Type B pancreatic cell (in vitro differentiated cells): ENCODE measurements at regions not wholly inside any gene's neighbourhood (a gene's known extent, or its start where the extent isn't known, plus 50 kb on each side); places are given as distances from the start of the nearest gene placed in this dataset.
"Not testable (repeated sequence)": the region's sequence is repeated elsewhere in the genome, so short reads cannot be mapped to it uniquely, and the experiment has no call there.

Experiments
- DNase-seq: peaks from one replicate; pipeline ENCODE4 v3.0.0; 2021; ENCODE audit warnings: mixed read lengths; ENCODE audit not compliant: unreplicated experiment; ENCODE audit errors: extremely low spot score
- H3K27ac Mint-ChIP-seq: 2 replicates; pipeline ENCODE4 v1.8.0; 2021; ENCODE audit warnings: mild to moderate bottlenecking, mixed read lengths
- H3K27me3 Mint-ChIP-seq: 2 replicates; pipeline ENCODE4 v1.8.0; 2021; ENCODE audit warnings: mixed read lengths
- H3K36me3 Mint-ChIP-seq: 2 replicates; pipeline ENCODE4 v1.8.0; 2021; ENCODE audit warnings: mixed read lengths
- H3K4me1 Mint-ChIP-seq: one replicate; pipeline ENCODE4 v1.8.0; 2021; ENCODE audit warnings: mixed read lengths; ENCODE audit not compliant: unreplicated experiment
- H3K4me3 Mint-ChIP-seq: 2 replicates; pipeline ENCODE4 v1.8.0; 2021; ENCODE audit warnings: mild to moderate bottlenecking, mixed read lengths
- H3K9me3 Mint-ChIP-seq: 2 replicates; pipeline ENCODE4 v1.8.0; 2021; ENCODE audit warnings: mixed read lengths
- TF ChIP-seq, protein P1 (sequence below): fragments of 200-600 bp; sonication (generic); conservative IDR thresholded peaks from 2 replicates; pipeline ENCODE4 v1.5.0; 2021; ENCODE audit warnings: antibody characterized with exemption, mild to moderate bottlenecking

DNA sequence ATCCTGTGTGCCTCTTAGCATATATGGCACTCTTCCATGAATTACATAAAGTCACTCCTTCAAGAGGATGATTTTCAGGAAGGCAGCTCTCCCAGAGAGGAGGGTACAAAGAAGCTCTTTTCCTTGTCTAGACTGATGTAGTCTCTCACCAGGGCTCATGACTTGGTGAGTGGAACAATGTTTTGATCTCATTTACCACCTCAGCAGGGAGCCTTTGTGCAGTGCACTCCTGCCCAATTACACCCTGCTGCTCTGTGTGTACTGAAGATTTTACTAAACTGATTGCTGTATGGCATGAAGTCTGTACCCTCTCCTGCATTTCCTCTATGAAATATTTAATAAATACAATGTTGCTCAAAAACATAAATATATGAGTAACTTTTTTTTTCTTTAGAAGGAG lies 598.3 kb upstream of the HS3ST5 start:
- DNase-seq: no peak
- H3K4me3 Mint-ChIP-seq: no peak overlapping the region

DNA sequence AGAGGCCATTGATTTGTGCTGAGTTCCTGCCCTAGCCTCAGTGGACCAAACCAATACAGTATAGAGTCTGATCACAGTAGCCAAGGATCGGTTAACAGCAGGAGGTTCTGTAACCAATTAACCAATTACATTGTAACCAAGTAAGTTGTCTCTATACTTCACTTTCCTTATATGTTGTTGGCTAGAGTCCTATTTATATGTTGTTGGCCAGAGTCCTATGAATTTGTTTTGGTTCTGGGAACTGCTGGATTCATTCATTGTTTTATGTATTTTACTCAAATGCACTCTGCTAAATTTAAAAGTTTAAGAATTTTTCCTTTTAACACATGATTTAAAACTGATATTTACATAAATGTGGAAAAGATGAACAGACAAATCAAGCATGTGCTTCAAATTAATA lies 597.4 kb upstream of the HS3ST5 start:
- H3K36me3 Mint-ChIP-seq: no peaks in the 10 kb centered on the region
- H3K27ac Mint-ChIP-seq: no peak overlapping the region
- no peak overlapping the region for H3K4me3 Mint-ChIP-seq
- peaks cover 10% of the 10 kb centered on the region for H3K4me1 Mint-ChIP-seq
- H3K27me3 Mint-ChIP-seq: peaks cover 16% of the 10 kb centered on the region
- no peak for DNase-seq
- TF ChIP-seq, protein P1, sequence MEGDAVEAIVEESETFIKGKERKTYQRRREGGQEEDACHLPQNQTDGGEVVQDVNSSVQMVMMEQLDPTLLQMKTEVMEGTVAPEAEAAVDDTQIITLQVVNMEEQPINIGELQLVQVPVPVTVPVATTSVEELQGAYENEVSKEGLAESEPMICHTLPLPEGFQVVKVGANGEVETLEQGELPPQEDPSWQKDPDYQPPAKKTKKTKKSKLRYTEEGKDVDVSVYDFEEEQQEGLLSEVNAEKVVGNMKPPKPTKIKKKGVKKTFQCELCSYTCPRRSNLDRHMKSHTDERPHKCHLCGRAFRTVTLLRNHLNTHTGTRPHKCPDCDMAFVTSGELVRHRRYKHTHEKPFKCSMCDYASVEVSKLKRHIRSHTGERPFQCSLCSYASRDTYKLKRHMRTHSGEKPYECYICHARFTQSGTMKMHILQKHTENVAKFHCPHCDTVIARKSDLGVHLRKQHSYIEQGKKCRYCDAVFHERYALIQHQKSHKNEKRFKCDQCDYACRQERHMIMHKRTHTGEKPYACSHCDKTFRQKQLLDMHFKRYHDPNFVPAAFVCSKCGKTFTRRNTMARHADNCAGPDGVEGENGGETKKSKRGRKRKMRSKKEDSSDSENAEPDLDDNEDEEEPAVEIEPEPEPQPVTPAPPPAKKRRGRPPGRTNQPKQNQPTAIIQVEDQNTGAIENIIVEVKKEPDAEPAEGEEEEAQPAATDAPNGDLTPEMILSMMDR: no peak
- peaks cover 6% of the 10 kb centered on the region for H3K9me3 Mint-ChIP-seq

More for the DNA sequence above, 598.3 kb upstream of the HS3ST5 start:
- Mint-ChIP-seq H3K4me1 (peaks cover 7% of the 10 kb centered on the region), H3K27ac (no peak overlapping the region), H3K27me3 (peaks cover 16% of the 10 kb centered on the region), H3K9me3 (peaks cover 3% of the 10 kb centered on the region), H3K36me3 (no peaks in the 10 kb centered on the region)
- TF ChIP-seq, protein P1: no peak

DNA sequence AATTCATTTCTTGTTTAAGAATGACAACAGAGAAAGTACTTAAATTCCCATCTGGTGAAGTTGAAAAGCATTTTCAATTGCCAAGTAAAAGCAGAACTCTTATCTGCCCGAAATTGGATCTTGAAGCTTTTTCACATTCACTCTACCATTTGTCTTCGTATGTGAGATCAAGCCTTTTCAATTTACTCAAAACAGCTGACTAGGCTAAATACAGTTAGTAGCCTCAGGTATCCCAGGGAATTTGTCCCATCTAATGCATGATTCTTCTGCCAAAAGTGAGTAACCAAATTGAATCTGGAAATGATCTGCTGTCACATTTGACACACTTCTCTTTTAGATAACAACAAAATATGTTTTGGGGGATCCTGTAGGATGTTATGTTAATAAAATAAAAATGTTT lies 596.8 kb upstream of the HS3ST5 start:
- no peak for DNase-seq
- H3K27ac Mint-ChIP-seq: no peak overlapping the region
- H3K4me3 Mint-ChIP-seq: no peak overlapping the region
- peaks cover 16% of the 10 kb centered on the region for H3K27me3 Mint-ChIP-seq
- H3K9me3 Mint-ChIP-seq: peaks cover 6% of the 10 kb centered on the region
- H3K36me3 Mint-ChIP-seq: no peaks in the 10 kb centered on the region
- H3K4me1 Mint-ChIP-seq: peaks cover 10% of the 10 kb centered on the region
- TF ChIP-seq, protein P1: no peak

DNA sequence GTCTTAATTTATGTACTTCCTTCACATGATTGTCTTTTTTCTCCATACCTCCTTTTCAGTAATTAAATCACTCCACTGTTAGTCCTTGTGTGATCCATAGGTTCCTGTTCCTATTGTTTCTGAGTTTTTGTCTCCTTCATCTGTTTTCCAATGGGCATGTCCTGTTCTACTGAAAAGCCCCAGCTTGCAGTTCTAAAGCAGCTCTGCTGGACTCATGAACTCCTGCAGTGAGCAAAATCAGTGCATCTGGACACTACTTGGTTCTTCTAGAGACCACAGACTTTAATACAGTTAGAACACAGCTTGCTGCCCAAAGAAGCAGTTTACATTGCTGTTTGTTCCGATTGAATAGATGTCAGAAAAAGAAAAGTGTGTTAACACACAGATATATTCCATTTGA lies 593.3 kb upstream of the HS3ST5 start:
- H3K27me3 Mint-ChIP-seq: peaks cover 7% of the 10 kb centered on the region
- no peak overlapping the region for H3K4me3 Mint-ChIP-seq
- no peak for DNase-seq
- H3K4me1 Mint-ChIP-seq: peaks cover 10% of the 10 kb centered on the region
- H3K36me3 Mint-ChIP-seq: no peaks in the 10 kb centered on the region
- H3K27ac Mint-ChIP-seq: no peak overlapping the region
- TF ChIP-seq, protein P1: no peak
- peaks cover 6% of the 10 kb centered on the region for H3K9me3 Mint-ChIP-seq

DNA sequence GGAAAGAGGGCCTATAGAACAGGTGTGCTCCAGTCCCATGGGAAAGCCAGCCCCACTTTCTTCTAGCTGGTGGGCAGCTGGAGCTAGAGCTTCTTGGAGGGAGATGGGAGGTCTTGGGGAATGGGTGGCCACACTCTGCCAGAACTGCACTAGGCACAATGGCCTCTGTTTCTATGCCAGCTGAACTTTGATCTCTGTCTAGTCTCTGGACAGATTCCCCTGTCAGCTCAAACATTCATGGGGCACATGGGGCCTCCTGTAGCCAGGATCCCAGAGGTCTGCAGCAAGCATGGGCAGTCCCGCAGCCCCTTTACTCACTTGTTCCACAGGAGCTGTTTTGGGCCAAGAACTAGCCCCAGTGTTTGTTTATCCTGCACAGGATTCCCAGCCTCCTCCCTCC lies 591.3 kb upstream of the HS3ST5 start:
- no peak overlapping the region for H3K27ac Mint-ChIP-seq
- no peak overlapping the region for H3K4me3 Mint-ChIP-seq
- H3K27me3 Mint-ChIP-seq: peaks cover 3% of the 10 kb centered on the region
- peaks cover 6% of the 10 kb centered on the region for H3K9me3 Mint-ChIP-seq
- H3K4me1 Mint-ChIP-seq: peaks cover 6% of the 10 kb centered on the region
- no peak for DNase-seq
- TF ChIP-seq, protein P1: no peak
- no peaks in the 10 kb centered on the region for H3K36me3 Mint-ChIP-seq

DNA sequence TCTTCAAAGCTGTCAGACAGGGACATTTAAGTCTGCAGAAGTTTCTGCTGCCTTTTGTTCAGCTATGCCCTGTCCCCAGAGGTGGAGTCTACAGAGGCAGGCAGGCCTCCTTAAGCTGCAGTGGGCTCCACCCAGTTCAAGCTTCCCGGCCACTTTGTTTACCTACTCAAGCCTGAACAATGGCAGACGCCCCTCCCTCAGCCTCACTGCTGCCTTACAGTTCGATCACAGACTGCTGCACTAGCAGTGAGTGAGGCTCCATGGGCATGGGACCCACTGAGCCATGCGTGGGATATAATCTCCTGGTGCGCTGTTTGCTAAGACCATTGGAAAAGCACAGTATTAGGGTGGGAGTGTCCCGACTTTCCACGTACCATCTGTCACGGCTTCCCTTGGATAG lies 585.9 kb upstream of the HS3ST5 start:
- not testable (repeated sequence) for H3K9me3 Mint-ChIP-seq, H3K4me1 Mint-ChIP-seq, H3K27ac Mint-ChIP-seq, H3K36me3 Mint-ChIP-seq, H3K4me3 Mint-ChIP-seq, H3K27me3 Mint-ChIP-seq, DNase-seq
